ENCODE measurements at regions not wholly inside any gene's neighbourhood (a gene's known extent, or its start where the extent isn't known, plus 50 kb on each side); places are given as distances from the start of the nearest gene placed in this dataset.

- no peak for DNase-seq
Observed at GRCh38 chr16:62678796-62679195, 642.6 kb upstream of the CDH8 start.

- DNase-seq = no peak
Observed at GRCh38 chr16:62676306-62676705, 640.1 kb upstream of the CDH8 start.

GRCh38 chr16:62665269-62665668 lies 629.0 kb upstream of the CDH8 start:
- no peak for DNase-seq

DNA sequence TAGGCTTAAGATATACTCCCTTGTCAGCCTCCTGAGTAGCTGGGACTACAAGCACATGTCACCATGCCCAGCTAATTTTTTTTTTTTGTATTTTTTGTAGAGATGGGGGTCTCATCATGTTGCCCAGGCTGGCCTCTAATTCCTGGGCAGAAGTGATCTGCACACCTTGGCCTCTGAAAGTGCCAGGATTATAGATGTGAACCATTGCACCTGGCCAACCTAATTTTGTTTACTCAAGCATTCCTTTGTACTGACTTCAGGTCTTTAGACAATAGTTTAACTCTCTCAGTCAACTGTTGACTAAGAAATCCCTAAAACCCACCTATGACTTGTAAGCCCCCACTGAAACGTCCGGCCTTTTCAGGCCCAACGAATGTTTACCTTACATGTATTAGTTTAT lies 628.3 kb upstream of the CDH8 start:
- no peak for DNase-seq

GRCh38 chr16:62661435-62661834 lies 625.2 kb upstream of the CDH8 start:
- DNase-seq = no peak

DNA sequence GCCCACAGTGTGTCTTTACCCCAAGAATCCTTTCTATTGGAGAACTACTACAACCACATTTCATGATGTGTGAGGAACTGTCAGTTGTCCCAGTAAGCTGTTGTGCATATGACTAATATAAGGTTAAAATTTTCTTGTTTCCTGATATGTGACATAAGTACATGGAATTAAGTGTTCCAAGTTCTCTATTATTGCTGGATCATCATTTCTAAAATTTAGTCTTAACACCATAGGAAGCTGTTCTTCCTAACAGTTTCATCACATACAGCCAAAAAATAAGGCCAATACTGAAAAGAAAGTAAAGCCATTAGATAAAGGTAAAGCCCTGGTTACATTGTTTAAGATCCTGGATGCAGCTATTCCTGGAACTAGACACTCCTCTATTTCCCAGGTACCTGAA lies 620.9 kb upstream of the CDH8 start:
- DNase-seq = no peak

DNA sequence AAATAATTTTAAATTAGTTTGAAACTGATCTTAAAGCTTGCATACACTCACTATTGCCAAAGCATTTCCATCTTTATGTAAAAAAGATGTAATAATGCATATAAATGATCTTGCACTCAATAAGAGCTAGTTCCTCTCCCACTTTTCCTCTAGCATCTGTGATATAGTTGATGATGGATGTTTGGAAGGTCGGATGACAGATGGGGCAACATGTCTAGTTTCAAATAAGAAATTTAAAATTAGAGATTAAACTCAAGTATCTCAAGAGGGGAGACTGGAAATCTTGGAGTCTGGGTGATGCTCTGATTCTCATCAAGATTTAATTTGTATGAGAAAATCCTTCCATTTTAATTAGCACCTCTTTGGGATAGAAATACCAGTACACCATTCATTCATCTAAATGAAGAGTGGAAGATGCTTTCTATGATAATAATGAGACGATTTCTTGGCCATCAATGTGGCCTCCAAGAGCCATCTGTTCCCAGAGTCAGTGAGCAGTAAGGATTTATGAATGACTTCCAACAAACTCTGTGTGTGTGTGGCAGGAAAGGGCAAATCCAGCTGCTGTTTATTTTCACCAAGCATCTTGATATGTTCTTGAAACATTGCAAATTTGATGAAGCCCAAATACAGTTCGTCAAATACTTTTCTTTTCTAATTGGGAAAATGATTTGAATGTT lies 616.3 kb upstream of the CDH8 start:
- DNase-seq = no peak

- no peak for DNase-seq
Observed at GRCh38 chr16:62648256-62648655, 612.0 kb upstream of the CDH8 start.

GRCh38 chr16:62644030-62644812 lies 608.0 kb upstream of the CDH8 start:
- DNase-seq = no peak

GRCh38 chr16:62642677-62643076 lies 606.4 kb upstream of the CDH8 start:
- DNase-seq = no peak

DNA sequence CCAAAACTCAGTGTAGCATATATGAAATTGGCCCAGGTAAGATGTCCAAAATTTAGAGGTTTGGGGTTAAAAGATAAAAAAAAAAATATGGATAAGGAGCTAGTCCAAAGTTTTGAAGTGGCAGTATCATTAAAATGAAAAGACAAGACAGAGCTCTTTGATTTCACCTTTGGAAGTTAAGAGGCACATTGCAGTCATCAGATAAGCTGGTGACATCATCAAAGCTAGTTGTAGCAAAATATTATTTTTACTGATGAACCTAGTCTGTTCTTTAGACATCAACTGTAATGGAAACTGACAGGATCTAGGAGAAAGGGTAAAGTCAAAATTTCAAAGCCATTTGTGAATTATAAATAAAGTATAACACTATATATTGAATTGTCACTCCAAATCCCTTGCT lies 603.7 kb upstream of the CDH8 start:
- DNase-seq = no peak

DNA sequence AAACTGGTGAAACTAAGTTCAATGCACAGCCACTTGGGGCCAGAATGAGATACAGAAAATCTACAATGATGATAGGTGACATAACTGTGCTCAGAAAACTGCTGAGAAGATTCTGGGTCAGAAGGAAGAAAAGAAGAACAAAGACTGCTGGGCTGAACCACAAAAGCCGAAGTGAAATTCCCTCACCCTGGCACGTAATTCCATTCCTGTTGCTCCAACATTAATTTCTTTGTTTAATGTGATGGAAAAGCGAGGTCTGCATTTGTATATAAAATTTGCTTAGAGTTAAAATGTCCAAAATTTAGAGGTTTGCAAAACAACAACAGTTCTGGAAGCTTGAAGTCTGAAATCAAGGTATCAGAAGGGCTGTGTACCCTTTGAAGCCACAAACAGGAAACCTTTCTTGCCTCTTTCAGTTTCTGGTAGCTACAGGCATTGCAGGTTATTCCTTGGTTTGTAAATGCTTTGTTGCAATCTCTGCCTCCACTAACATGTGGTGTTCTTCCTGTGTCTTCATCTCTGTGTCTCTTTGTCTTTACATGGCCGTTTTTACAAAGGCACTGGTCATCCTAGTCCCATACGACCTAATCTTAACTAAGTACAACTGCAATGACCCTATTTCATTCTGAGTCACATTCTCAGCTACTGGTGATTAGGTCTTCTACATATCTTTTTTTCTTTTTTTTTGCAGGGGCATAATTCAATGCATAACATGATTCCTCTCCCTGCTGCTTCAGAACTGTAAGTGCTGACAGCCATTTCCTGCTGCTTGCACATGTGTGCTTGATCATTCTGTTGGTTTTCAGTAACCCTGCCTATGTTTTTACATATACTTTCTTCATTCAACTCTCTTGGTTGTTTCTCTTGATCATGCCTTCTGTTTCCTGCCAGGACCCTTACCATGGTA lies 603.0 kb upstream of the CDH8 start:
- DNase-seq = no peak

GRCh38 chr16:62638324-62638911 lies 602.2 kb upstream of the CDH8 start:
- no peak for DNase-seq

DNA sequence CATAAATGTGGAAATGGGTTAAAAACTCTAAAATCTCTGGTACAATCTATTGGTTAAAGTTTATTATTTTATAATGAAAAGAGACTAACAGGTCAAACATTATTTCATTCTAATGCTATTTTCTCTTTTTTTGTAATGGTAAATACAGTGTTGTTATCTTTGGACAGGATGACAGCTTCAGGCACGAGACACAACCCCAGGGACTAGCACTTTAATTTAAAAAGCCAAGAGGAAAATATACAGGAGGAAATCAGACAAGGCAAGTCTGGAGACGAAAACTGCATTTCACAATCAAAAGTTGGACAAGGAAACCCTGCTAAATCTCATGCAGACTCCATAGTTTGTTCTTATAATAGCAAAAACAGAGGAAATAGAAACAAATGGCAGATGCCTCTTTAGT lies 589.1 kb upstream of the CDH8 start:
- DNase-seq = no peak

DNA sequence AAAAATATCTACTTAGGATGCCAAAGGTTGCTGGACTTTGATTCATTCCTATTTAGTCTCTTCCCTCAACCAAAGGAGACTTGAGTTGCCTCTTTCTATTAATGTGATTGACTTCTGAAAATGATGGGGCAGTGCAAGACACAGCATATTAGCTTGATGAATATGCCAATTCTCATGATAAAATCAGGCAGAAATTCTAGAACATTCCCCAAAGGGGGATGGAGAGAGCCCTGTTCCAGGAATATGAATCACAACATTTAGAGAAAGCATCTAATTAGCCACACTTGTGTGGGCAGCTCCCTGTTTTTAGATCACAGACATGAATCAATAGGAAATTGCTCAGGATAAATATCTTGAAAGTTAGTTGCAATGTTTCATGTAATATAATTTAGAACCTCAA lies 584.0 kb upstream of the CDH8 start:
- no peak for DNase-seq

GRCh38 chr16:62615526-62615925 lies 579.3 kb upstream of the CDH8 start:
- DNase-seq = no peak

GRCh38 chr16:62610291-62610690 lies 574.1 kb upstream of the CDH8 start:
- no peak for DNase-seq

- no peak for DNase-seq
Observed at GRCh38 chr16:62602790-62603189, 566.6 kb upstream of the CDH8 start.

DNA sequence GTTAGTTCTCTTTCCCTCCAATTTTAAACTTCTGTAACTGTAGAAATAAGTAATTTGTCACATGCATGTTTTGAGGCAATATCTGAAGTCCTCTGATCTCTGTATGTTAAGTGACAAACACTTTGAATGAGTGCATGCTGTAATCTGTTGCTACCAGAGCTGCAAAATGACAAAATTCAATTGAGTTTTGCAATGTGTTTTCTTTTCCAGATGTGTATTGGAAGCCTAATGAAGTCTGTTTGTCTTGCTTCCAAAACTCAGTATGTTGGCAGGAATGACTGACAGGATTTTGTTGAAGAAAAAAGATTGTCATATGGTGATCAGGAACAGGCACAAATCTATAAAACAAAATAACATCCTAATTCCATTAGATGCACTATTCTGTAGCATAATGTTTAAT lies 561.6 kb upstream of the CDH8 start:
- DNase-seq = no peak

DNA sequence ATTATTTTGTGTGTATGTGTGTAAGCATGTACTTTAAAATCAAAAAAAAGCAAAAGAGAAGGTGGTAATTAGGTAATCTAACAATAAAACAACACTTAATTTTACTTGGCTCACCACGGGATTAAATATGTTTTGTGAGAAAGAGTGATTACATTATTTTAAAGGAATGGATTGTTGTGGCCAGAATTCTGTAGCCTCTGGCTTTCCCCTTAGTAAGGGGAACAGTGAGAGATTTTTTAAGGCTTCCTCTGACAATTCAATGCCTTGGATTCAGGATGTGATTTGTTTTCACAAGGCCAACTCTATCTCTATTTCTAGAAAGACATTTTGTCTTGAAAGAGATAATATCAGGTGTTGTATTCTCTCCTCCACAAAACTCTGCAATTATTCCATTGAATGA lies 560.3 kb upstream of the CDH8 start:
- no peak for DNase-seq

GRCh38 chr16:62596125-62596524 lies 559.9 kb upstream of the CDH8 start:
- DNase-seq = no peak

- no peak for DNase-seq
Observed at GRCh38 chr16:62586128-62586862, 550.1 kb upstream of the CDH8 start.
